Erythroblast (primary cell): ENCODE measurements at regions not wholly inside any gene's neighbourhood (a gene's known extent, or its start where the extent isn't known, plus 50 kb on each side); places are given as distances from the start of the nearest gene placed in this dataset.

Experiments
- DNase-seq, 2 experiments: peaks; one replicate each; lab custom pipeline; 2025; lab: John Stamatoyannopoulos, UW
- GATA1 ChIP-seq: IDR thresholded peaks from 2 replicates; pipeline ENCODE4 v1.6.1; 2011; ENCODE audit warnings: low read depth, mild to moderate bottlenecking, control low read depth, low read length, moderate library complexity
- POLR2A ChIP-seq: IDR thresholded peaks from 2 replicates; pipeline ENCODE4 v1.6.1; 2011; ENCODE audit warnings: mild to moderate bottlenecking, low read length

DNA sequence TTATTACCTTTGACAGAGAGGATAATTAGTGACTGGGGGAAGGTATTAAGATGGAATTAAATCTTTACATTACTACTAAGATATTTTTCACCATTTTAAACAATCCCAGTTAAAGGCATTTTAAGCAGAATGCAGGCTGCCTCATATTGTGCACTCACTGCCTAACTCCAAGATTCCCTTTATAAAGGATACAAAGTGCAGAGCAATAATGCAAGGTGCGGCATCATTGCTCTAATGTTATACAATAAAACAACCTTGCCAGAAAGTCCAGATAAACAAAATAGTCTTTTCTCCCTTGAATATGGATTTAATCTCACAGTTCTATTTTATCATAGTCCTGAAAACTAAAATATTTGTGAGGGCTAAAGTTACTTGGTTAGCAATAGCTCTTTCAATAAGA, 1031.6 kb upstream of the SEMA6D start:
- TF ChIP-seq GATA1: no peak
- TF ChIP-seq POLR2A: no peak
- DNase-seq: no peak

DNA sequence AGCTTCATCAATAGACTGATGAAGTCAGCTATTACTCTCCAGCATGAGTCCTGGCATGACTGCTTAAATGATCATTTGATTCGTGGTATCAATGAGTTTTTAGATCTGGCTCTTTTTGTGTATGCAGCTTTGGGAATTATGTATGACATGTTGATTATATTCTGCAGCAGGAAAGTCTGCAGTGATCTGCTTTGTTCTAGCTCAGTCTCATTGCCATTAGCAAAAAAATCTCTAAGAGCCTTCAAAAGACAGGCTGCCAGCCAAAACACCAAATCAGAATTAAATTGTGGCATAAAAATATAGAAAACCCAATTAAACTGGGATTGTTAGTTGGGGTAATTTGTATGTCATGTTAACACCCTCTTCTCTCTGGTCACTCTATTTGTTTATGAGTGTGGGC, 1021.0 kb upstream of the SEMA6D start:
- DNase-seq: no peak
- TF ChIP-seq GATA1: no peak
- TF ChIP-seq POLR2A: no peak

DNA sequence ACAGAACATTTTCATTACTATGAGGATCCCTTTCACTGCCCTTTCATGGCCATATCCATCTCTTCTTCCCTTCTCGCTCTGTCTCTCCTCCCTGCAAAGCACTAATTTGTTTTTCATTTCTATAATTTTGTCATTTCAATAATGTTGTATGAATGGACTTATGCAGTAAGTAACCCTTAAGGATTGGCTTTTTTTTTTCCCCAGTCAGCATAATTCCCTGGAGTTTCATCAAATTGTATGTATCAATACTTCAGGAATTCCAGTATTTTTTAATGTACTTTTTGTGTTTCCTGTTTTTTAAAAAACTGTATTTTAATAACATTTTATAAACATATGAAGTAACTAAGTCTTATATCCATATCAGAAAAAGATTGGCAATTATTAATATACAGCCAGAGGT, 1016.0 kb upstream of the SEMA6D start:
- DNase-seq: no peak
- TF ChIP-seq POLR2A (no peak), GATA1 (no peak)

DNA sequence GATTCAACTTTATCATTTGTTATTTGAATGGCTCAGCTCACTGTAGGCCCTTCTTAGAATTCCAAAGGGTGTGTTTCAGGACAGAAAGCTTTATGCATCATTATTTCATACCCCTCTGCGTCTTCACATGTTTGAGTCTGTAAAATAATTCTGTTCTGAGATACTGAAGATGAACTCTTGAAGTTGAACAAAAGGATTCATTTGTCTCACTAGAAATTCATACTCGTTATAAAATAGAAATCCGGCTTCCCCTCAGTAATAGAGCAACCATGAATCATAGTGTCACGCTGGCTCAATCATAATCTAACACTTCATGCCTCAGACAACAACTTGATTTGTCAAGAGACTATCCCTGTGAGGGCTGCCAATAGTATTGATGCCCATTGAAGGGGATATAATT, 1015.4 kb upstream of the SEMA6D start:
- no peak for DNase-seq
- no peak for TF ChIP-seq GATA1
- no peak for TF ChIP-seq POLR2A

DNA sequence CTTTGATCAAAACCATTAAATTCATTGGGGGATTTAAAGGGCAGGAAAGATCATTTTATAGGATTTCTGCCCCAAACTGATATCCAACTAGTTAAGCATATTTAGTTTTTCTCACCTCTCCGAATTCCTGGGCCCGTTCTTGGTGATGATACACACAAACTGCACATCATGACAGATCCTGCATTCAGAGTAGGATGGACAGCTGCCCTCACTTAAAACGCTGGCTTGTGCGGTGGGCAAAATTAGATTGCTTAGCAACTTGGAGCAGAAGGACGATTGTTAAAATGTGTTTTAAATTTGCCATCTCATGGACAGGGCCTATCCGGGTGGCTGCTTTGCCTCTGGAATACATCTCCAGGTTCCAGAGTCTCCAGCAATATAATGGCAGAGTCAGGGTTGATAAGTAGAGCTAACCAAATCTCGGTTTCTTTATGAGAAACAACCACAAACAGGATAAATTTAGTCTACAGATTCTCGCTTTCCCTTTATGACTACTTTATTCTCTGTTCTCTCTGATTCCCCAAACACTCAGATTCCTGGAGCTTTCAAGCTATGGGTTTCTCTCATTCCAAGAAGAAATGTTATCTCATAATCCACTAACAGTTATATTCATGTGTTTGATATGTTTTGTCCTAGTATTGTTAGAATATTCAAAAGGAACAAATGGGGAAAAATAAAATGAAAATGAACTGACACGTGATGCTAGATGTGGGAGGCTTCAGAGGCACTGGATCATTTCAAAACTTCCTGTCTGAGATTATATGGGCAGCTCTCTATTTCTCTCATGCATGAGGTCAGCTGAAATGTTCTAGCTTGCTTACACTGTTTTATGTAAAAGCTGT, 1014.1 kb upstream of the SEMA6D start:
- DNase-seq: no peak
- TF ChIP-seq GATA1 (no peak), POLR2A (no peak)

DNA sequence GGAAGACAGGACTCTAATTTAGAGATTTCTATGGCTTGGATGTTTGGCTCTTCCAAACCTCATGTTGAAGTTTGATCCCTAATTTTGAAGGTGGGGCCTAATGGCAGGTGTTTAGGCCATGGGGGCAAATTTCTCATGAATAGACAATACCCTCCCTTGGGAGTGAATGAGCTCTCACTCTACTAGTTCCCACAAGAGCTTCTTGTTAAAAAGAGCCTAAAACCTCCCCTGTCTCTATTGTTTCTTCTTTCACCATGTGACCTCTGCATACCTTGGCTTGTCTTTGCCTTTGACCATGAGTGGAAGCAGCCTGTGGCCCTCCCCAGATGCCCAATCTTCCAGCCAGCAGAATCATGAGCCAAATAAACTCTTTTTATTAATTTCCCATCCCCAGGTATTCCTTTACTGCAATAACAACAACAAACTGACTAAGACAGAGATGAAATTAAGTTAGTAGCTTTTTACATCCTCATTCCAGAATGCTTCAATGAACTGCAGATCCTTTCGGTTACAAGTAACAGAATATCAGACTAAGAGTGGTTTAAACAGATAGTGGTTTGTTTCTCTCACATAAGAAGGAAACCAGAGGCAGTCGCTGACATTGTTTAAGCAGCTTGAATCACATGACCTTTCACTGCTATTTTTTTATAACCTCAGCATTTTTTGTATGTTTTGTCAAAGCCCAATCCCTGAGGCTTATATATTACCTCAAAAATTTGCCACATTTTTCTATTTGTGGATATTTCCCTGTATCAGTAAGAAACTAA, 1013.3 kb upstream of the SEMA6D start:
- TF ChIP-seq GATA1: no peak
- TF ChIP-seq POLR2A: no peak
- no peak for DNase-seq

DNA sequence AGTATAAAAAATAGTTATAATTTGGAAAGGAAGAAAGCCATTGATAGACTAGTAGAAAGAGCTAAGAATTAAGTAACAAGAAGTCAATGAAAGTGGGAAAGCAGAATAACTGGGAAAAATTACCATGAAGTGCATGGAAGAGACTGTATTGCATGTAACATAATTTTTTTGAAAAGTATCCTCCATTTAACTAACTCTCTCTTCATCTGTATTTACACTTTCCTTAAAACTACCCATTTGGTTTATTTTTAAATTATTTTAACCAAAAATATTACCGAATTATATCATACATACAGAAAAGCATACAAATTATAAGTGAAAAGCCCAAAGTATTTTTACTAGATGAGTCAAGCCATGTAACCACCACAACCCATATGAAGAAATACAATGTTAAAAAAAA, 1009.9 kb upstream of the SEMA6D start:
- TF ChIP-seq GATA1 (no peak), POLR2A (no peak)
- no peak for DNase-seq

DNA sequence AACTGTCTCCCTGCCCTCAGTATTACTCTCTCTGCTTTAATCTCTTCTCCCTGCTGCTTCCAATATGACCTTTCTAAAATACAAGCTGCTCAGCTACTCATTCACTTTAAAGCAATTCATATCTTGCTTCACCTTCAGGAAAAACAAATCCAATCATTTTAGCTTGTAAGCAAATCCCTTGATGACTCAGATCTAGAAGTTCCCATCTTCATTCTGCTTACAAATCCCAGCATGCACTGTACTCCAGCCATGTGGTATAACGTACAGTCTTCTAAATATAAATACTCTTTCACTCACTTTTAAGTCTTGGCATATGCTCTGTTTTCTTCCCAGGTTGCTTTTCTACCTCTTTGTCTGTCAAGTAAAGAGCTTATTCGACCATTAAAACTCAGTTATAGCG, 1009.1 kb upstream of the SEMA6D start:
- DNase-seq: no peak
- TF ChIP-seq POLR2A: no peak
- no peak for TF ChIP-seq GATA1

DNA sequence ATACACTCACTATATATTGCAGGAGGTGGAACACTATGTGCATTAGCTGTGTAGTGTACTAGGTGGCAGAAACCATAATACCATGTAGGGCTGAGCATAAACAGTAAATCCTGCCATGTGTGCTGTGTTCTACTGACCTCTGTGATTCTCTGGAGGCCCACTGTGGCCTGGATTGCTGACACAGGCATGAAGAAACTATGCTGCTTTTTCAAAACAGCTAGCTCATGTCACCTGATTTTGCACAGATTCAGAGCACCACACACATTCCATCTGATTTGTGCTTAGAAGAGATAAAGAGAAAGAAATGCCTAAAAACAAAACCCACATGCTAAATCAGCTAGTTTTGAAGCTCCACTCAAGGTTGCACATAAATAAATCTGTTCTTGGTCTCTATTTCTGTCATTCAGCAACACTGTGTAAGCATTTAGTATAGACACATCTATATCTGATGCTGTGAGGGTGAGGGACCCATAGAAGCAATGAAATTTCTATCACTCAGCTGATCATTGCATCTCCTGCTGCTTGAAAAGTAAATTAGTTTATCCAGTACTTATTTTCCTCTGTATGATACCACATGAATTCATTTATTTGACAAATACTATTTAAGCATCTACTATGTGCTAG, 1007.7 kb upstream of the SEMA6D start:
- no peak for DNase-seq
- TF ChIP-seq GATA1 (no peak), POLR2A (no peak)

DNA sequence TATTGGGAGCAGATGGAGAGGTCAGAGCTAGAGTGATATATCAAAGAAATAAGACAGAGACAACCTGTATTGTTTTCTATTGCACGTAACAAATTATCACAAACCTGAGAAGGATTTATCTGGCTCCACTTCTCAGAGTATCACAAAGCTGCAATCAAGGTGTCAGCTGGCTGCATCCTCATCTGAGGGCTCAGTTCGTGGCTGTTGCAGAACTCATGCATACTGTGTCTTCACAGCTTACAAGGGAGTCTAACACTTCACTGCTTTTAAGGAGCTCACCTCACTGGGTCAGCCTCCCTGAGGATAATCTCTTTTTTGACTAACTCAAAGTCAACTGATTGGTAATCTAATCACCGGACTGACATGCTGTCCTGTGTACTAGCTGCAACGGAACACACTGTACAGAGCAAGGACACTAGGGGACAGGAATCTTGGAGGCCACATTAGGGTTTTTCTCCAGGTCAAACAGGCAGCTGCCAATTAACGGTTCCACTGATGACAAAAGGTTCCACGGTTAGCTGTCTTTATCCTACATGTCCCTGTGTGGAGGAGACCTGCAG, 1006.8 kb upstream of the SEMA6D start:
- DNase-seq: no peak
- TF ChIP-seq GATA1: no peak
- no peak for TF ChIP-seq POLR2A

DNA sequence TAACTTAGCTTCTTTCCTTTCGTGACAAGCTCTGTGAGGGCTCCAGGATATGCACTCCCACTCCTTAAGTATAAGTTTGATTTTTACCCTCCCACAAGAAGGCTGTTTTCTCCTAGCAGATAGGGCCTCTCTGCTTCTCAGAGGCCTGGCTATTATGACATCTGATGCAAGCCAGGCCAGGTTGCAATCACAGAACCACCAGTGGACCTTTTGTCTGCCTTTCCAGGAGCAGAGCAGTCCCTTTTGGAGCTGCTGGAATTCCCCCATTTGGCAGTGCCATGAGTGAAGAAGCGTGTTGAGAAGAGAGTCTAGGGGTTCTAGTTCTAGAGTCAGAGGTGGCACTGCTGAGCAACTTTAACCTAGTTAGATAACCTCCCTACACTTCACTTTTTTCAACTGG, 1004.3 kb upstream of the SEMA6D start:
- DNase-seq: no peak

DNA sequence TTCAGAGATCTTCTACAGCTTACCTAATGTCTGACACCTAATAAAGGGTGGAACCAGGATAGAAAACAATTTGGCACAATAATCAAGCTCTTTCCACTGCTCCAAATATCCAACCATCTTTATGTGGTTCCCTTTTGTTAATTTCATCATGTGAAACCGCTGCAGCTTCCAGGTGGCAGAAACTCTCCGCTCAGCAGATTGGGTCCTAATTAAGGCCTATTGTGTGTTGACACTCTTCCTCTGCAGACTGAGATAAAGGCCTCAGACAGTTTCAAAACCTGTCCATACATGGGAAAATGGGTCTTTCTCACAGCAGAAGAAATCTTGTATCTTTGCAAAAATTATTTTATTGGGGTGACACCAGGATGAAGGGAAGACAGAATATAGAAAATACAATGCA, 1002.4 kb upstream of the SEMA6D start:
- DNase-seq: no peak
- no peak for TF ChIP-seq GATA1
- TF ChIP-seq POLR2A: no peak

More for the DNA sequence above, 1004.3 kb upstream of the SEMA6D start:
- TF ChIP-seq POLR2A: no peak
- TF ChIP-seq GATA1: no peak

DNA sequence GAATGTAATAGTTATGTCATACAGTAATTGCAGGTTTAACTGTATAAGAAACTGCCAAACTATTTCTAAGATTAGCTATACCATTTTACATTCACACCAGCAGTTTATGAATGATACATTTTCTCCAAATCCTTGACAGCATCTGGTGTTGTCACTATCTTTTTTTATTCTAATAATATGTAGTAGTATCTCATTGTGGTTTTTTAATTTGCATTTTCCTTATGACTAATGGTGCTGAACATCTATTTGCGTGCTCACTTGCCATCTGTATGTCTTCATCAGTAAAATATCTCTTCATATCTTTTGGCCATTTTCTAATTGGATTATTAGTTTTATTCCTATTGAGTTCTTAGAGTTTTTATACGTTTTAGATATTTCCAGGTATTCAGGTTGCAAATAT, 994.0 kb upstream of the SEMA6D start:
- TF ChIP-seq GATA1 (no peak), POLR2A (no peak)
- DNase-seq: no peak

DNA sequence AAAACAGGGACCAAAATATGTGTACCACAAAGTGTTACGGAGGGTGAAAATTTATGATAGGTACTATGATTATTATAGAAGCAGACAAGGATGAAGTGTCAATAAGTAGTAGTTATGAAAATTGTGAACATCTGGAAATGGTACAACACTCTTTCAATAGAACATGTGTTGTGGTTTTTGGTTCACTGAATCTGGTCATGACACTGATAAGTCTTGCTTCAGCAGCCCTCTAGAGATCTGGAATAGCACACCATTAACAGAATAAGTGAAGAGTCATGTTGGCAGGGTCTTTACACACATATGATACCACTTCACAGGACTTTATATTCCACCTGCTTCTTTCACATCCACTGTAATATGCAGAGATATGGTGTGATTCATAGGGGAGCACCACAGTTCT, 985.2 kb upstream of the SEMA6D start:
- no peak for DNase-seq
- TF ChIP-seq POLR2A (no peak), GATA1 (no peak)
